ENCODE measurements at regions not wholly inside any gene's neighbourhood (a gene's known extent, or its start where the extent isn't known, plus 50 kb on each side); places are given as distances from the start of the nearest gene placed in this dataset.

GRCh38 chr2:83695530-83695929 lies 763.5 kb downstream of the SUCLG1 start:
- H3K36me3 ChIP-seq (ENCODE audit: insufficient read depth, low read length) = no peaks in the 10 kb centered on the region
- H3K4me3 ChIP-seq (ENCODE audit: low read length) = no peak overlapping the region
- H3K4me1 ChIP-seq (ENCODE audit: insufficient read depth, low read length) = no peaks in the 10 kb centered on the region
- no peaks in the 10 kb centered on the region for H3K9me3 ChIP-seq (ENCODE audit: low read length)
- no peak overlapping the region for H2AFZ ChIP-seq (ENCODE audit: low read depth, low read length)
- no peaks in the 10 kb centered on the region for H3K27me3 ChIP-seq (ENCODE audit: insufficient read depth, low read length)

- no peak overlapping the region for H2AFZ ChIP-seq (ENCODE audit: low read depth, low read length)
- H3K27me3 ChIP-seq (ENCODE audit: insufficient read depth, low read length) = no peaks in the 10 kb centered on the region
- H3K9me3 ChIP-seq (ENCODE audit: low read length) = no peaks in the 10 kb centered on the region
- no peak overlapping the region for H3K4me3 ChIP-seq (ENCODE audit: low read length)
- H3K36me3 ChIP-seq (ENCODE audit: insufficient read depth, low read length) = no peaks in the 10 kb centered on the region
- no peaks in the 10 kb centered on the region for H3K4me1 ChIP-seq (ENCODE audit: insufficient read depth, low read length)
Measured at GRCh38 chr2:83695037-83695436, 764.0 kb downstream of the SUCLG1 start.

- no peaks in the 10 kb centered on the region for H3K27me3 ChIP-seq (ENCODE audit: insufficient read depth, low read length)
- peaks cover 4% of the 10 kb centered on the region for H3K4me1 ChIP-seq (ENCODE audit: insufficient read depth, low read length)
- no peaks in the 10 kb centered on the region for H3K36me3 ChIP-seq (ENCODE audit: insufficient read depth, low read length)
- no peak overlapping the region for H3K4me3 ChIP-seq (ENCODE audit: low read length)
- H3K9me3 ChIP-seq (ENCODE audit: low read length) = no peaks in the 10 kb centered on the region
- no peak overlapping the region for H2AFZ ChIP-seq (ENCODE audit: low read depth, low read length)
Measured at GRCh38 chr2:83689402-83689801, 769.7 kb downstream of the SUCLG1 start.

- H3K4me3 ChIP-seq (ENCODE audit: low read length) = no peak overlapping the region
- H3K27me3 ChIP-seq (ENCODE audit: insufficient read depth, low read length) = no peaks in the 10 kb centered on the region
- no peak overlapping the region for H2AFZ ChIP-seq (ENCODE audit: low read depth, low read length)
Measured at GRCh38 chr2:83686863-83687262, 772.2 kb downstream of the SUCLG1 start.

GRCh38 chr2:83674050-83674449 lies 785.0 kb downstream of the SUCLG1 start:
- no peaks in the 10 kb centered on the region for H3K27me3 ChIP-seq (ENCODE audit: insufficient read depth, low read length)
- no peaks in the 10 kb centered on the region for H3K4me1 ChIP-seq (ENCODE audit: insufficient read depth, low read length)
- no peaks in the 10 kb centered on the region for H3K36me3 ChIP-seq (ENCODE audit: insufficient read depth, low read length)
- H3K9me3 ChIP-seq (ENCODE audit: low read length) = no peaks in the 10 kb centered on the region
- H2AFZ ChIP-seq (ENCODE audit: low read depth, low read length) = no peak overlapping the region
- H3K4me3 ChIP-seq (ENCODE audit: low read length) = no peak overlapping the region

More at GRCh38 chr2:83686863-83687262, 772.2 kb downstream of the SUCLG1 start:
- Histone ChIP-seq H3K9me3 (ENCODE audit: low read length) (no peaks in the 10 kb centered on the region), H3K4me1 (ENCODE audit: insufficient read depth, low read length) (peaks cover 4% of the 10 kb centered on the region), H3K36me3 (ENCODE audit: insufficient read depth, low read length) (no peaks in the 10 kb centered on the region)

GRCh38 chr2:83665894-83666293 lies 793.2 kb downstream of the SUCLG1 start:
- Histone ChIP-seq H3K9me3 (ENCODE audit: low read length) (no peaks in the 10 kb centered on the region), H3K27me3 (ENCODE audit: insufficient read depth, low read length) (no peaks in the 10 kb centered on the region), H3K4me1 (ENCODE audit: insufficient read depth, low read length) (no peaks in the 10 kb centered on the region), H2AFZ (ENCODE audit: low read depth, low read length) (no peak overlapping the region), H3K36me3 (ENCODE audit: insufficient read depth, low read length) (no peaks in the 10 kb centered on the region), H3K4me3 (ENCODE audit: low read length) (no peak overlapping the region)

- no peaks in the 10 kb centered on the region for H3K36me3 ChIP-seq (ENCODE audit: insufficient read depth, low read length)
- H3K4me3 ChIP-seq (ENCODE audit: low read length) = no peak overlapping the region
- no peak overlapping the region for H2AFZ ChIP-seq (ENCODE audit: low read depth, low read length)
- H3K4me1 ChIP-seq (ENCODE audit: insufficient read depth, low read length) = no peaks in the 10 kb centered on the region
- H3K27me3 ChIP-seq (ENCODE audit: insufficient read depth, low read length) = no peaks in the 10 kb centered on the region
- no peaks in the 10 kb centered on the region for H3K9me3 ChIP-seq (ENCODE audit: low read length)
Measured at GRCh38 chr2:83665154-83665553, 793.9 kb downstream of the SUCLG1 start.

GRCh38 chr2:83661711-83662110 lies 797.4 kb downstream of the SUCLG1 start:
- H3K4me1 ChIP-seq (ENCODE audit: insufficient read depth, low read length) = no peaks in the 10 kb centered on the region
- no peak overlapping the region for H3K4me3 ChIP-seq (ENCODE audit: low read length)
- H3K9me3 ChIP-seq (ENCODE audit: low read length) = no peaks in the 10 kb centered on the region
- no peaks in the 10 kb centered on the region for H3K27me3 ChIP-seq (ENCODE audit: insufficient read depth, low read length)
- H3K36me3 ChIP-seq (ENCODE audit: insufficient read depth, low read length) = no peaks in the 10 kb centered on the region
- H2AFZ ChIP-seq (ENCODE audit: low read depth, low read length) = no peak overlapping the region

GRCh38 chr2:83654091-83654611 lies 804.9 kb downstream of the SUCLG1 start:
- H3K4me3 ChIP-seq (ENCODE audit: low read length) = no peak overlapping the region

GRCh38 chr2:83650898-83651297 lies 808.2 kb downstream of the SUCLG1 start:
- no peak overlapping the region for H2AFZ ChIP-seq (ENCODE audit: low read depth, low read length)
- H3K4me3 ChIP-seq (ENCODE audit: low read length) = no peak overlapping the region
- H3K4me1 ChIP-seq (ENCODE audit: insufficient read depth, low read length) = no peaks in the 10 kb centered on the region
- no peaks in the 10 kb centered on the region for H3K27me3 ChIP-seq (ENCODE audit: insufficient read depth, low read length)
- H3K9me3 ChIP-seq (ENCODE audit: low read length) = no peaks in the 10 kb centered on the region
- no peaks in the 10 kb centered on the region for H3K36me3 ChIP-seq (ENCODE audit: insufficient read depth, low read length)

More at GRCh38 chr2:83654091-83654611, 804.9 kb downstream of the SUCLG1 start:
- H3K36me3 ChIP-seq (ENCODE audit: insufficient read depth, low read length) = no peaks in the 10 kb centered on the region
- no peak overlapping the region for H2AFZ ChIP-seq (ENCODE audit: low read depth, low read length)
- no peaks in the 10 kb centered on the region for H3K9me3 ChIP-seq (ENCODE audit: low read length)
- H3K27me3 ChIP-seq (ENCODE audit: insufficient read depth, low read length) = no peaks in the 10 kb centered on the region
- no peaks in the 10 kb centered on the region for H3K4me1 ChIP-seq (ENCODE audit: insufficient read depth, low read length)

- no peak overlapping the region for H2AFZ ChIP-seq (ENCODE audit: low read depth, low read length)
Measured at GRCh38 chr2:83650161-83650560, 808.9 kb downstream of the SUCLG1 start.

GRCh38 chr2:83640506-83640905 lies 818.6 kb downstream of the SUCLG1 start:
- Histone ChIP-seq H3K9me3 (ENCODE audit: low read length) (no peaks in the 10 kb centered on the region), H3K4me3 (ENCODE audit: low read length) (no peak overlapping the region), H3K4me1 (ENCODE audit: insufficient read depth, low read length) (no peaks in the 10 kb centered on the region), H2AFZ (ENCODE audit: low read depth, low read length) (no peak overlapping the region), H3K36me3 (ENCODE audit: insufficient read depth, low read length) (no peaks in the 10 kb centered on the region), H3K27me3 (ENCODE audit: insufficient read depth, low read length) (no peaks in the 10 kb centered on the region)

More at GRCh38 chr2:83650161-83650560, 808.9 kb downstream of the SUCLG1 start:
- Histone ChIP-seq H3K4me1 (ENCODE audit: insufficient read depth, low read length) (no peaks in the 10 kb centered on the region), H3K9me3 (ENCODE audit: low read length) (no peaks in the 10 kb centered on the region), H3K27me3 (ENCODE audit: insufficient read depth, low read length) (no peaks in the 10 kb centered on the region), H3K36me3 (ENCODE audit: insufficient read depth, low read length) (no peaks in the 10 kb centered on the region), H3K4me3 (ENCODE audit: low read length) (no peak overlapping the region)

GRCh38 chr2:83633423-83633822 lies 825.7 kb downstream of the SUCLG1 start:
- no peaks in the 10 kb centered on the region for H3K36me3 ChIP-seq (ENCODE audit: insufficient read depth, low read length)
- no peaks in the 10 kb centered on the region for H3K27me3 ChIP-seq (ENCODE audit: insufficient read depth, low read length)
- no peak overlapping the region for H2AFZ ChIP-seq (ENCODE audit: low read depth, low read length)
- H3K4me1 ChIP-seq (ENCODE audit: insufficient read depth, low read length) = no peaks in the 10 kb centered on the region
- H3K9me3 ChIP-seq (ENCODE audit: low read length) = no peaks in the 10 kb centered on the region
- H3K4me3 ChIP-seq (ENCODE audit: low read length) = no peak overlapping the region

- peaks cover 2% of the 10 kb centered on the region for H3K4me1 ChIP-seq (ENCODE audit: insufficient read depth, low read length)
- no peaks in the 10 kb centered on the region for H3K36me3 ChIP-seq (ENCODE audit: insufficient read depth, low read length)
- no peaks in the 10 kb centered on the region for H3K27me3 ChIP-seq (ENCODE audit: insufficient read depth, low read length)
- H3K4me3 ChIP-seq (ENCODE audit: low read length) = no peak overlapping the region
- no peak overlapping the region for H2AFZ ChIP-seq (ENCODE audit: low read depth, low read length)
- H3K9me3 ChIP-seq (ENCODE audit: low read length) = no peaks in the 10 kb centered on the region
Measured at GRCh38 chr2:83630351-83630750, 828.7 kb downstream of the SUCLG1 start.
